ENCODE measurements at regions not wholly inside any gene's neighbourhood (a gene's known extent, or its start where the extent isn't known, plus 50 kb on each side); places are given as distances from the start of the nearest gene placed in this dataset.

GRCh38 chr2:88281302-88282217 lies 111.4 kb downstream of the THNSL2 start:
- peak; percentile 35 to 79 (median 50) for ATAC-seq

GRCh38 chr2:88269836-88270235 lies 99.7 kb downstream of the THNSL2 start:
- Histone ChIP-seq H3K27me3 (no peaks in the 10 kb centered on the region), H3K4me1 (no peaks in the 10 kb centered on the region), H3K36me3 (no peaks in the 10 kb centered on the region), H3K4me3 (no peak overlapping the region), H3K9me3 (no peaks in the 10 kb centered on the region), H3K27ac (no peak overlapping the region)
- WGBS (ENCODE audit: insufficient coverage, low coverage, low lambda C conversion rate, missing lambda C conversion rate) = 70% methylated on average over 4 of the region's 5 CpGs
- intact Hi-C loops (cut with DNase I) = no loop called here
- ATAC-seq (no peak), DNase-seq (no peak)
- TF ChIP-seq POLR2A (IDR thresholded peaks at IDR 0.05) (no peak), CTCF (IDR thresholded peaks at IDR 0.05) (no peak)

More at GRCh38 chr2:88281302-88282217, 111.4 kb downstream of the THNSL2 start:
- Histone ChIP-seq H3K27me3 (no peaks in the 10 kb centered on the region), H3K4me3 (no peak overlapping the region), H3K4me1 (no peaks in the 10 kb centered on the region), H3K9me3 (peaks cover 0 to 5% (median 0%) of the 10 kb centered on the region in 4 donors), H3K36me3 (no peaks in the 10 kb centered on the region), H3K27ac (no peak overlapping the region)
- TF ChIP-seq CTCF (IDR thresholded peaks at IDR 0.05) = no peak
- no peak for TF ChIP-seq POLR2A (IDR thresholded peaks at IDR 0.05)
- 34% methylated on average over 6 of the region's 6 CpGs for WGBS (ENCODE audit: insufficient coverage, low coverage, low lambda C conversion rate, missing lambda C conversion rate)
- intact Hi-C loops (cut with DNase I) = no loop called here
- no peak for DNase-seq

GRCh38 chr2:88265352-88266303 lies 95.5 kb downstream of the THNSL2 start:
- H3K4me3 ChIP-seq = no peak overlapping the region
- H3K27me3 ChIP-seq = no peaks in the 10 kb centered on the region
- intact Hi-C loops (cut with DNase I) = no loop called here
- ATAC-seq (peak; percentile 44 to 84 (median 50)), DNase-seq (no peak)
- TF ChIP-seq CTCF (IDR thresholded peaks at IDR 0.05) (no peak), POLR2A (IDR thresholded peaks at IDR 0.05) (no peak)
- H3K4me1 ChIP-seq = no peaks in the 10 kb centered on the region
- no peaks in the 10 kb centered on the region for H3K9me3 ChIP-seq
- no peak overlapping the region for H3K27ac ChIP-seq
- H3K36me3 ChIP-seq = no peaks in the 10 kb centered on the region
- 28% methylated on average over 8 of the region's 8 CpGs for WGBS (ENCODE audit: insufficient coverage, low coverage, low lambda C conversion rate, missing lambda C conversion rate)

- Histone ChIP-seq H3K36me3 (no peaks in the 10 kb centered on the region), H3K4me1 (no peaks in the 10 kb centered on the region), H3K4me3 (no peak overlapping the region), H3K27ac (no peak overlapping the region), H3K27me3 (no peaks in the 10 kb centered on the region), H3K9me3 (no peaks in the 10 kb centered on the region)
- TF ChIP-seq POLR2A (IDR thresholded peaks at IDR 0.05) (no peak), CTCF (IDR thresholded peaks at IDR 0.05) (no peak)
- WGBS (ENCODE audit: insufficient coverage, low coverage, low lambda C conversion rate, missing lambda C conversion rate) = 63% methylated on average over 5 of the region's 5 CpGs
- intact Hi-C loops (cut with DNase I) = no loop called here
- ATAC-seq (no peak), DNase-seq (no peak)
Observed at GRCh38 chr2:88263861-88264260, 93.7 kb downstream of the THNSL2 start.

All from right lobe of liver (tissue), 6 donors.